NK-92 treated with Interleukin-12 subunit alpha and Interleukin-12 subunit beta, amount 100 ng/mL, for 24 hours (cell line): ENCODE measurements at regions not wholly inside any gene's neighbourhood (a gene's known extent, or its start where the extent isn't known, plus 50 kb on each side); places are given as distances from the start of the nearest gene placed in this dataset.
"Not testable (repeated sequence)": the region's sequence is repeated elsewhere in the genome, so short reads cannot be mapped to it uniquely, and the experiment has no call there.

Source experiments
- DNase-seq: peaks from one replicate; lab custom pipeline; 2025; lab: John Stamatoyannopoulos, UW

DNA sequence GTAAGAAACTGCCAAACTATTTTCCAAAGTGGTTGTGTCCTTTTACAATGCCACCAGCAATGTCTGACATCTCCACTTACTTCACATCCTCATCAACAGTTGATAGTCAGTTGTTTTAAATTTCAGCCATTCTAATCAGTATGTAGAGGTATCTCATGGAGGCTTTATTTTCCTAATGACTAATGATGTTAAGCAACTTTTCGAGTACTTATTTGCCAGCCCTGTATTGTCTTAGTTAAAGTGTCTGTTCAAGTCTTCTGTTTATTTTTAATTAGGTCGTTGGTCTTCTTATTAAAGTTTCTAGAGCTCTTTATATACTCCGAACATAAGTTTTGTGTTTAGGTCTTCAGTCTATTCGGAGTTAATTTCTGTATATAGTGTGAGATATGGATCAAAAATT, 54.9 kb upstream of the NBPF12 start:
- not testable (repeated sequence) for DNase-seq

DNA sequence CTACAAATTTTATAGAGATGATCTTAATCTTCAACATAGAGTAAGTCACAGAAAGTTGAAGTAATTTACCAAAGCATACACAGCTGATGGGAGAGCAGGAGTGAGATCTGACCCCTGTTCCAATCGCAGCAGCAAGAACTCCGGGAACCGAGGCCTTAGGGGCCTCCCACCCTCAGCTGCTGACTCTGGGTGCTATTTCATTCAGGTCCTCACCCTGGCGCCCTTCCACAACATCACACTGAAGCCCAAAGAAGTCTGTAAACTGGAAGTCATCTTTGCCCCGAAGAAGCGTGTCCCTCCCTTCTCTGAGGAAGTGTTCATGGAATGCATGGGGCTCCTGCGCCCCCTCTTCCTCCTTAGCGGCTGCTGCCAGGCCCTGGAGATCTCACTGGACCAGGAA, 57.0 kb upstream of the NBPF12 start:
- DNase-seq: not testable (repeated sequence)

DNA sequence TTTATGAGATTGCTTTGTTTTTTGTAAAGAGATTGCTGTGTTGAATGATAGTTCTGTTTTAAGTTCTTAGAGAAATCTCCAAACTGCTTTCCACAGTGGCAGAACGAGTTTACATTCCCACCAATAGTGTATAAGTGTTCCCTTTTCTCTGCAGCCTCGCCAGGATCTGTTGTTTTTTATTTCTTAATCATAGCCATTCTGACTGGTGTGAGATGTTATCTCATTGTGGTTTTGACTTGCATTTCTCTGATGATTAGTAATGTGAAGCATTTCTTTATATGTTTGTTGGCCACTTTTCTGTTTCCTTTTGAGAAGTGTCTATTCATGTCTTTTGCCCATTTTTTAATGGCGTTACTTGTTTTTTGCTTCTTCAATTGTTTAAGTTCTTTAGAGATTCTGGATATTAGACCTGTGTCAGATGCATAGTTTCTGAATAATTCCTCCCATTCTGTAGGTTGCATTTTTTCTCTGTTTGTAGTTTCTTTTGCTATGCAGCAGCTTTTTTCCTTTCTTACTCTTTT, 74.3 kb upstream of the NBPF12 start:
- not testable (repeated sequence) for DNase-seq

DNA sequence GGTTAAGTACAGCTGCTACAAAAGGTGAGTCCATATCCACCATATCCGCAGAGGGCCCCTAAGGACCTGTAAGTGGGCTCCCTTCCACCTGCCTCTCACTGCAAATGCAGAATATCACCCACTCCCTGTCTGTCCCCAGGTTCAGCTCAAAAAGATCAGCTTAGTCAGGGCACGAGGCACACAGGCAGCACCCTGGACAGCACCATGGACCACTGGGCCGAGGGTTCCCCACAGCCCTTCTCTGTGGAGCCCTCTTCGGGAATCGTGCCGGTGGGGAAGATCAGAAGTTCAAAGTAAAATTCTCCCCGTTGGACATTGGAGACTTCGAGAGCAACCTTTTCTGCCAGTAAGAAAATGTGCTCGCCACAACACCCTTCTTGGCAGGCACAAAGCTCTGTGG, 85.0 kb upstream of the NBPF12 start:
- DNase-seq: not testable (repeated sequence)

DNA sequence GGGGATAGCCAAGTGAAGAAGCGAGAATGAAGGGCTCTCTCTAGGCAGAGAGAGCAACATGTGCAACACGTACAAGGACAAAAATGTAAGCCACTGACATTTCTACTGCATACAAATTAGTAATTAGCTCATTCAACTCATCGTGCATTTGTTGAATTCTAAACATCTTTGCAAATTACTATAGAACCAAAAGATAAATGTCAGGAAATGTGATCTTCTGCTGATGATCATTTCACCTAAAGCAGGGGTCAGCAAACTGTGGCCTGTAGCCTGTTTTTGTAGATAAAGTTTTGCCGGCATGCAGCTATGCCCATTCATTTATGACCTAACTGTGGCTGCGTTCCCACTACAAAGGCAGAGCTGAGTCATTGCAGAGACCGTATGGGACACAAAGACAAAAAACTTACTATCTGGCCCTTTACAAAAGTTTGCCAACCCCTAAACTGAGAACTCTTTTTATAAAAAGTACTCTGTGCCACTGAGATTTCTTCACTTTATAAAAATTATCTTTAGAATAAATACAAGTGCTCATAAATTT, 87.7 kb upstream of the NBPF12 start:
- not testable (repeated sequence) for DNase-seq

DNA sequence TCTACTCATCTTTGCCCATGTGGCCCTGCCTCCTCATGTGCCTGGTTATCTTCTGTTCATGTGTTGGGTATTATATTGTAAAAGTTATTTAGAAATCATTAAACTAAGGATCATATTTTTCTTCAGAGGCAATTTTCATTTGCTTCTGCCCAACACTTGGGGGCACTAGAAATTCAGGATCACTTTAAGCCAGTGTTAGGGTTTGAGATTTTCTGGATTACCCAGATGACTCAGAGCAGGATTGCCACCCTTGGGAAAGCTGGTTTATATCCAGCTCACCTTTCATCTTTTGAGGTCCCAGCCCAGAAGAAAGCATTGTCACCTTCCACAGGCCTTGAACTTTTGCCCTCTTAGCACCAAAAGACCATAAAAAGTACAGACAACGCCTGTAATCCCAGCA, 99.4 kb upstream of the NBPF12 start:
- not testable (repeated sequence) for DNase-seq

DNA sequence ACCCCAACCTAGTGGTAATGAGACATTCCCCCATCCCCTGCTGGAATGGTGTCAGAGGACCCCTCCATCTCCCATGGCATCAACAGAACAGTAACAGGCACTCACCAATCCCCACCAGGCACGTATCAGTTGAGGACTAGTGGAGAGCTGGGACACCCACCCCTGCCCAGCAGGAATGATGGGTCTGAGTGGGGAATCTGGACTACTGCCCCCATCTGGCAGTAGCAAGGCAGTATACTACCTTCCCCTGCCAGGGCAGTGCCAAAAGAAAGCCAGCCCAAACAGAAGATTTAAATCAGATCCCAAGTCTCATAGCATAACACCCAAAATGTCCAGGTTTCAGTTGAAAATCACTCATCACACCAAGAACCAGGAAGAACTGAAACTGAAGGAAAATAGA, 111.2 kb upstream of the NBPF12 start:
- not testable (repeated sequence) for DNase-seq

DNA sequence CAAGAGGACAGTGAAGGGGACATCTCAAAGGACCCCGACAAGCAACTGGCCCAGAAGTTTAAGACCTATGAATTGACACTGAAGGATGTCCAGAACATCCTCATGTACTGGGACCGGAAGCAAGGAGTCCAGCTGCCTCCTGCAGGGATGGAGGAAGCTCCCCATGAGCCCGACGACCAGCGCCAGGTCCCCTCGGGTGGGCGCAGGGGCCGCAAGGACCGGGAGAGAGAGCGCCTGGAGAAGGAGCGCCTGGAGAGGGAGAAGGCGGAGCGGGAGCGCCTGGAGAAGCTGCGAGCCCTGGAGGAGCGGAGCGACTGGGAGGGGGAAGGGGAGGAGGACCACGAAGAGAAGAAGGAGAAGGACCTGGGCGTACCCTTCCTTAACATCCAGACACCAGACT, 143.9 kb upstream of the NBPF12 start:
- DNase-seq: not testable (repeated sequence)

DNA sequence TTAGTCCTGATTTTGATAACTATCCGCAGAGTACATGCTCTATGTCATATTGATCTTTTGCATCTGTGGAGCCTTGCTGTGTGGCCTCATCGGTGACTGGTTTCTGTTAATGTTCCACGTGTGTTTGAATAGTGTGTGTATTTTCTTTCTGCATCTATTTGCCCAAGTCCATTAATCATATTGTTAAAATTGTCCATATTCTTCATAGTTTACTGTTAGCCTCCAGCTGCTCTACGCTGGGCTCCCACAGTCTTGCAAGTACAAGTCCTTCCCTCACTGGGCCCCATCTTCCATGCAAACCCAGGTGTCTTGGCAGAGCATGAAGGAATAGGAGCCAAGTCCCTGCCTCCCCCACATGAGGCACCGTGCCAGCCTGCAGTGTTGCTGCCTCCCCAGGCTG, 145.4 kb upstream of the NBPF12 start:
- not testable (repeated sequence) for DNase-seq

DNA sequence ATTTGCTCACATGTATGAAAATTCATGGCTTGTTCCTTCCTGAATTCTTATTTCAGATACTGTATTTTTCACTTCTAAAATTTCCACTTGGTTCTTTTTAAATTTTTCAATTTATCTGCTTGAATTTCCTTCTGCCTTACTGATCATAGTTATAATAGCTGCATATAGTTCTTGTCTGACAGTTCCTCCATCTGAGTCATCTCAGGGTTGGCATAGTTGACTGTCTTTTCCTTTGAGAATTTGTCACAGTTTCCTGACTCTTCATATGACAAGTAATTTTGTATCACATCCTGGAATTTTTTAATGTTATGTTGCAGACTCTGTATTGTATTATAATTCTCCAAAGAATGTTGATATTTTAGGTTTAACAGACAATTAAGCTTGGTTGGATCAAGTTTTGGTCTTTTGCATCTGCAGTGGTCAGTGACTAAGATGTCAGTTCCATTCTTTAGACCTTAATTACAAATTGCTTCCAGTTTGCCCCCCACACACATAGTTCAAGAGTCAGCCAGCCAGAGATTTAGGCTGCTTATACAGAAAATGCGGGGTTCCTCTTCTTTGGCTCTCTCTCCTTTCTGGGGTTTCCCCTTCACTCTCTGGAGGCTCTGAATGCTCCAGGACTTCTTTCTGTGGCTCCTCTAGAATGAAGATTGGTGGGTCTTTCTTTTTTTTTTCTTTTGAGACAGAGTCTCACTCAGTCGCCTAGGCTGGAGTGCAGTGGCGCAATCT, 153.7 kb upstream of the NBPF12 start:
- DNase-seq: not testable (repeated sequence)

DNA sequence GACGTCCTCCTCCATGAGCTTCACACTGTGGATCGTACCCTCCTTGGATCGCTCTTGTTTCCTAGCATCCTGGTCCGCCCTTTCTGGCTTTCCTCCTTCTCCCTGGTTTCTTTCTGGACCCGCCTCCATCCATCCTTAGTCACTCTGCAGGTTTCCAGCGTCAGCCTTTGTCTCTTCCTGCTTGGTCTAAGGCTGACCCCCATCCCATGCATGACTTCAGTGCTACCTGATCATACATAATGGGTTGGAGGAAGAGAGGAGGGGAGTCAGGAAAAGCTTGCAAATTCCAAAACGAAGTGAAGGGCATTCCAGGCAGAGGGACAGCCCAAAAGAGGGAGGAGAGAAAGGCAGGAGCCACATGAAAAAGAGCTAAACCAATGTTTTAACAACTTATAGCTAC, 156.9 kb upstream of the NBPF12 start:
- not testable (repeated sequence) for DNase-seq

DNA sequence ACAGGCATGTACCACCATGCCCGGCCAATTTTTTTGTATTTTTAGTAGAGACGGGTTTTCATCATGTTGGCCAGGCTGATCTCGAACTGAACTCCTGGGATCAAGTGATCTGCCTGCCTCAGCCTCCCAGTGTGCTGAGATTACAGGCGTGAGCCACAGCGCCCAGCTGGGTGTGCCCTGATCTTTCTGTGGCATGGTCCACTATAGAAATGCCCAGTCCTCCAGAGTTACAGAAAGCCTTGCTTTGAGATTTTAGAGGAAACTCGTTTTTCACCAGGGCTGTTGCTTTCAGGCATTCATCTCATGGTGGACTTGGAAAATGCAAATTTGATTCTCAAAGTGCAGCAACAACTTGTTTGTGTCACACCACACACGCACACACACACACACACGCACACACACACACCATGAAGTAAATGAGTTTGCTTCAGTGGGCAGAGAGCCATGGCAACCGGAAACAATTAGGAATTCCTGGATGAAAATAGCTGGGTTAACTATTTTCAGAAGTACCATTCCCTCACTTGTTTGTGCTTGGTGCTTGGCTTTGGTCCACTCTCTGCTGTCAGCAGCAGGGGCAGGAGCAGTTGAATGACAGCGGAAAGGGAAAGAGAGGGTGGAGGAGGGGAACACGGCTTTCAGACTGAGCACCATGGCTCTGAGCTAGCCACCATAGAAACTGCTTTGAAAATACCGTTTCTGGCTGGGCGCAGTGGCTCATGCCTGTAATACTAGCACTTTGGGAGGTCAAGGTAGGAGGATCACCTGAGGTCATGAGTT, 160.1 kb upstream of the NBPF12 start:
- not testable (repeated sequence) for DNase-seq

DNA sequence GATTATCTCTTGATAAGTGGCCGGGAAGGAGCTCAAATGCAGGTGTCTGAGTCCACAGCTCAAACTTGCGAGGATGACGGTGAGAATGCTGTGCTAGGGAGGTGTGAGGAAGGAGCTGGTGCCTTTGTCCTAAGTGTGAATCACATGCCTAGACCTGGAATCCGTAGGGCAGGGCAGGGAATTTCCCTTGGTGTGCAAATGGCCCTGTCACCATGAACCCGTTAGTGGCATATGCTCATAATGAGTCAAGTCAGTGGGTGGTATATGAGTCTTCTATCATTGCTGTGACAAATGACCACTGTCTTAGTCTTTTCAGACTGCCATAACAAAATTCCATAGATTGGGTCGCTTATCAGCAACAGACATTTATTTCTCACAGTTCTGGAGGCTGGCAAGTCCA, 163.1 kb upstream of the NBPF12 start:
- DNase-seq: not testable (repeated sequence)

DNA sequence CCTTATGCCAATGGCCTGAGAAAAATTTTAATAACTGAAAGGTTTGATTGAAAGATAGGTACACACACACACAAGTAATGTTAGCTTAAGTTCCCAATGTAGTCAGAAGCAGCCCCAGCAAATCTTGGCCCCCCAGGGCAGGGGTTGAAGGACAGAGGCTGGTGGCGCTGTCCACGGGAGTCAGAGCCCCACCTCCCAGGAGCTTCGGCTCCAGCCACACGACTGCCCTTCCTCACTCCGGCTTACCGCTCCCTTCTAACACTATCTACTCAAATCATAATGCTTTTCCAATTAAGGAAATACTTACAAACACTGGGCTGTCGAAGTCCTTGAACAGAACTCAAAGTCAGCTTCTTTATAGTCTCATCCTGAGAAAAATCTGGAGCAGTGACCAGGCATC, 163.9 kb upstream of the NBPF12 start:
- not testable (repeated sequence) for DNase-seq

DNA sequence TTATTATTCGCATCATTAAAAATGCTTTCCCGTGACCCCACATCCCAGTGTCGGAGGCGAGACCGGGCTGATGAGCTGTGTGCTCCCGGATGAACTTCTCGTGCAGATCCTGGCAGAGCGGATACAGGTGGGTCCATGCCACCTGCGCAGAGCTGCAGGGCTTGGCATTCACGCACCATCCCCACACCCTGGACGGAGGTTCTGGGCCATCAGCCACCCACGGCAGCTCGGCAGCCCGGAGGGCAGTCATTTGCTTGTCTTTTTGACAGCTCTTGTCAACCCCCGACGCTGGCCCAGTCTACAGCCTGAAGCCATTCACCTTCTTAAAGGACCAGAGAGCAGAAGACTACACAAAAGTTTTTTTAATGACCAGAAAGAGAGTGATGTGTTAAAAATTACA, 166.7 kb upstream of the NBPF12 start:
- not testable (repeated sequence) for DNase-seq

DNA sequence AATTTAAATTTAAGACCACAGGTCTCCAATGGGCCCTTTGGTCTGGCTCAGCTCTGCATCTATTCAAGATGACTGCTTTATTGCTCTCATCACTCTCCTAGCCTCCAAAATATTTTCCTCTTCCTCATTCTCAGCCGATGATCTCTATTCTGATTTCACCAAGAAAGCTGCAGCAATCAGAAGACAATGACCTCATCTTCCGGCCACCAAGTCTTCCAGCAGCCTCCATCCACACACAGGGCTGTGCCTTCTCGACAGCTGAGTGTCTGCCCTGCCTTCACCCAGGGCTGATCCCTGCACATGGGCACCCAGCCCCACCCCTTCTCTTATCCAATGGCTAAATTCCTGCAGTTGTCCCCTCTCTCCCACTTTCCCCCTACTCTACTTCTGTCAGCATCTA, 167.1 kb upstream of the NBPF12 start:
- not testable (repeated sequence) for DNase-seq

DNA sequence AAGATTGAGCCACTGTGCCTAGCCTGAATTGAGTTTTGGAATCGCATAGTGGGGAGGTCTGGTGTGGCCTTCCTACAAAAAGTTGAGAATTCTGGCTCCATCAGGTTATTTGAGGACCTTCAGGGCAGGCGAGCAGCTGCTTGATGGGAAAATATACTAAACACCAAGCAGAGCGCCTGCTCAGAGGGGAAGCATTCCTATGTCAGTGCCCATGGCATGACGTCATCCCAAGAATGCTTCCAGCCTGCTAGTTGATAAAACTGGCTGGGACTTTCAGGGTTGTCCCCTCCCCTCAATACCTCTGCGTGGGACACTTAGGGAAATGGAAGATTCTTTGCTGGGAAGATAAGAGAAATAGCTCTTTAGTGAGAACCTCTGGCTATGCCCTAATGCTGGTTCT, 174.9 kb upstream of the NBPF12 start:
- DNase-seq: not testable (repeated sequence)

DNA sequence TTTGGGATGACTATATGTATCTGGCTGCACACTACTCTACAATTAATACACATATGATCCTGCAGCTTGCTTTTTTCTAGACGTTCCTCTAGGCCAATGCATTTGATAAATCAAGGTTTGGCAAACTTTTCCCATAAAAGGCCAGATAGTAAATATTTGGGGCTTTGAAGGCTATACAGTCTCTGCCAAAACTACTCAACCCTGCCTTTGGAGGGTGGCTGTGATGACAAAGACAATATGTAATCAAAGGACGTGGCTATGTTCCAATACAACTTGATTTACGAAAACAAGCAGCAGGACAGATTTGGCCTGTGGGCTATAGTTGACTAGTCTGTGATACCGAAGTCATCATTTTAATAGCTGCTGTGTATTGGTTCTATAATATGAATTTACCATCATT, 181.3 kb upstream of the NBPF12 start:
- not testable (repeated sequence) for DNase-seq

DNA sequence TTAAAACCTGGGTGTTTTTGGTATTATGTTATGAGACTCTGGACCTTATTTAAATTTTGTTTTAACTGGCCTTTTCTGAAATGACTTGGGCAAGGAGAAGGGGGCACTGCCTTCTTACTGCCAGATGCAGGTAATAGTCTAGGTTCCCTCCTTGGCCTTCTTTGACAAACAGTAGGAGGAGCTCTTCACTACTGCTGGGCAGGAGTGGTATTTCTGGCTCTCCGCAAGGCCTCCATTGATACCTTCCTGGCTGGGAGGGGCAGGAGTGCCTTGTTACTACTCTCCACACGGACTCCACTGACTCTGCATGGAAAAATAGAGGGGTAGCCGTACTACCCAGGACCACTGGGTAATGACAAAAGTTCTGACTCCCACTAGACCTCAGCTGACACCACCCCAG, 189.4 kb upstream of the NBPF12 start:
- not testable (repeated sequence) for DNase-seq

DNA sequence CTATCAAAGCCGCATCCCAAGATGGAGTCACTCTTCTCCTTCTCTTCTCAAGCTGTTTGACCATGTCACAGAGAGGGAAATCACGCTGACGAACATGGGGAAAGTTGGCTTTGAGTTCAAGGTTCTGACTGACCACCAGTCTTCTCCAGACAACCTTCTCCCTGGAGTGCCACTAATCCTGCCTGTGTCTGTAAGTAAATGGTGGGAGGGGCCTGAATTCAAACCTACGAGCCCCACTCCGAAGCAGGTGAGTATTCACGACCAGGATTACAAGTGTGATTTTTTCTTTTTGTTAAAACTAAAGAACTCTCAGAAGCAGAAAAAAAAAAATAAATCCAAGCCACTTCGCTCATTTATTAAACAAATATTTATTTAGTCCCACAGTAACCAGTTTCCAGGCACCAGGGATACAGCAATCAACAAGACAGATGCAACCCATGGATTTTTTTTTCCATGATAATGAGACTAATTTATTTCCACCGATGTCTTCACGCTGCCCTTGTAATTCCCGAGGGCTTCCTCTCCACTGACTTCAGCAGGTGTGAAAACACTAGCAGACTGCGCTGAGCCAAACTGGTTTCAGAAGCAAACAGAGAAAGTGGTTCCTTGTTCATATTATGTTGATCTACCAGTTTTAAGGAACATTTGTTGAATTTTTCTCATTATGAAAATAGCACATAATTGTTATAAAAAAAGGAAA, 206.0 kb upstream of the NBPF12 start:
- not testable (repeated sequence) for DNase-seq

DNA sequence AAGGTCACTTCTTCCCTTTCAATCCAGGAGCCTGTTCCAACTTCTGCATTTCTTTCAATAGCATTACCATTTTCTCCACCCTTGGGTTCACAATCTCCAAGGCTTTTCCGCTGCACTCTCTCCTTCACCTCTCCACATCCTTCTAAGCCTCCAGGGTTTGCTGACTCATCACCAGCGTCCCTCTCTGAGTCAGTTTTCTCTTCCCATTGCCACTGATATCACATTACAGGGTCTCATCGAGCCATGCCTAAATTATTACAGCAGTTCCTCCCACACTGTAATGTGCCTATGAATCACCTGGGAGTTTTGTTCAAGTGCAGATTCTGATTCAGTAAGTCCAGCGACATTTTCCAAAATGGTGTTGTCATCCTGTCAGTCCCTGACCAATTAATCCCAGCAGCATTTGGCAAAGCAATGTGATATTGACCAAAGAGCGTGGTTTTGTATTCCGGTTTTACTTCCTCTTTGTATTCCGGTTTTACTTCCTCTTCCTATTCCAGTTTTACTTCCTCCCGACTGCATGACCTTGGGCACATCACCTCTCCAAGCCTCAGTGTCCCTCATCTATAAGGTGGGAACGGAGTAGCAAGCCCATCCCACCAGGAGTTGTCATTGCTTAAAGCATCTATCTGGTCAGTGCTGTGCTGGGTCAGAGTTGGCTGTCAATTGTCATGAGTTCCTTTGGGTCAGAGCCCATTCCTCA, 208.3 kb upstream of the NBPF12 start:
- DNase-seq: not testable (repeated sequence)

DNA sequence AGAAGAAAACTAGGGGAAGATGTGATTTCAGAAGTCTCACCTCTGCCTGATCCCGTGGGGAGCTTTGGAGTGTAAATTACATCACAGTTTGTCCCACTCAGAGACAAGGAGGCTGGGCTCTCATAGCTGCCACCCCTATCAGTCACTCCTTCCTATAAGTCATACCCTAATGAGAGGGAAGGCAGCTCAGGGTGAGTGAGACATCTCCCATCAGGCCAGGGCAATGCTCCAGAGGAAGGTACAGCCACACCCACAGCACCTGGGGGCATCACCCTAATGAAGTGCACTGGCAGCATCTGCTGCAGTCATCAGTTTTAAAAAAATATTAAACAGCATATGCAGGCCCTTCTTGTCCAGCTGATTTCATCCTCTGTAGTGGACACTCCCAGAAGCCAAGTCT, 223.1 kb upstream of the NBPF12 start:
- not testable (repeated sequence) for DNase-seq
